Type B pancreatic cell (in vitro differentiated cells): ENCODE measurements at regions not wholly inside any gene's neighbourhood (a gene's known extent, or its start where the extent isn't known, plus 50 kb on each side); places are given as distances from the start of the nearest gene placed in this dataset.
"Not testable (repeated sequence)": the region's sequence is repeated elsewhere in the genome, so short reads cannot be mapped to it uniquely, and the experiment has no call there.

Source experiments
- DNase-seq: peaks from one replicate; pipeline ENCODE4 v3.0.0; 2021; ENCODE audit warnings: mixed read lengths; ENCODE audit not compliant: unreplicated experiment; ENCODE audit errors: extremely low spot score
- H3K27ac Mint-ChIP-seq: 2 replicates; pipeline ENCODE4 v1.8.0; 2021; ENCODE audit warnings: mild to moderate bottlenecking, mixed read lengths
- H3K27me3 Mint-ChIP-seq: 2 replicates; pipeline ENCODE4 v1.8.0; 2021; ENCODE audit warnings: mixed read lengths
- H3K36me3 Mint-ChIP-seq: 2 replicates; pipeline ENCODE4 v1.8.0; 2021; ENCODE audit warnings: mixed read lengths
- H3K4me1 Mint-ChIP-seq: one replicate; pipeline ENCODE4 v1.8.0; 2021; ENCODE audit warnings: mixed read lengths; ENCODE audit not compliant: unreplicated experiment
- H3K4me3 Mint-ChIP-seq: 2 replicates; pipeline ENCODE4 v1.8.0; 2021; ENCODE audit warnings: mild to moderate bottlenecking, mixed read lengths
- H3K9me3 Mint-ChIP-seq: 2 replicates; pipeline ENCODE4 v1.8.0; 2021; ENCODE audit warnings: mixed read lengths
- TF ChIP-seq, protein P1 (sequence below): fragments of 200-600 bp; sonication (generic); conservative IDR thresholded peaks from 2 replicates; pipeline ENCODE4 v1.5.0; 2021; ENCODE audit warnings: antibody characterized with exemption, mild to moderate bottlenecking

DNA sequence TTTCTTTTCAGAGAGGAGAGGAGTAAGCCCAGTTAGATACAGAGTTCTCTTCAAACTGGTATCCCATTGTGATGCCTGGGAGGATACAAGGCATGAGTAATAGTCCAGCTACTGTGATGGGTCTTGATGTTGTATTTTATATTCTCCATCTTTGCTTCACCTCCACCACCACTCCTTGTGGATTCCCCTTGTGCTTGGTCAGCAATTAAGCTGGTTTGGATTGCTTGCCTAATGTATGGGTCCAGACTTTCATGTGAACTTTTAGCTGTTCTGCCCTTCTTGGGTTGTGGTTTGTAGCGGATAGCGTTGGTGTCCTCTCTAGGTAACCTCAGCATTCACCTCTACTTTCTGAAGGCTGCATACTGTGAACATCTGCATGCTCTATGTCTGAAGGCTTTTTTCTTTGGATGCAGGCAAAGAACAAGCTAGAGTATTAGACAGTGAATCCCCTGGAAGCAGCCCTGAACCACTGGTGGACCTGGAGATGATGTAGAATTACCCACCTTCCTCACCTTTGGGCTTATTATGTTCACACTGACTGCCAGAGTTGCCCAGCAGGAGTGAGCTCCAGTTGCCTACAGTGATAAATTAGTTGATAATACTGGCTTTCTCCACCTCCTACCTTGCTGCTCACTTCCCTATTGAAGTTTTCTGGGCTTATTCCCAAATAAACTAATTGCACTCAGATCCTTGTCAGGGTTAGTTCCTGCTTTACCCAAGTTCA is 126.5 kb upstream of the MTPN start:
- TF ChIP-seq, protein P1, sequence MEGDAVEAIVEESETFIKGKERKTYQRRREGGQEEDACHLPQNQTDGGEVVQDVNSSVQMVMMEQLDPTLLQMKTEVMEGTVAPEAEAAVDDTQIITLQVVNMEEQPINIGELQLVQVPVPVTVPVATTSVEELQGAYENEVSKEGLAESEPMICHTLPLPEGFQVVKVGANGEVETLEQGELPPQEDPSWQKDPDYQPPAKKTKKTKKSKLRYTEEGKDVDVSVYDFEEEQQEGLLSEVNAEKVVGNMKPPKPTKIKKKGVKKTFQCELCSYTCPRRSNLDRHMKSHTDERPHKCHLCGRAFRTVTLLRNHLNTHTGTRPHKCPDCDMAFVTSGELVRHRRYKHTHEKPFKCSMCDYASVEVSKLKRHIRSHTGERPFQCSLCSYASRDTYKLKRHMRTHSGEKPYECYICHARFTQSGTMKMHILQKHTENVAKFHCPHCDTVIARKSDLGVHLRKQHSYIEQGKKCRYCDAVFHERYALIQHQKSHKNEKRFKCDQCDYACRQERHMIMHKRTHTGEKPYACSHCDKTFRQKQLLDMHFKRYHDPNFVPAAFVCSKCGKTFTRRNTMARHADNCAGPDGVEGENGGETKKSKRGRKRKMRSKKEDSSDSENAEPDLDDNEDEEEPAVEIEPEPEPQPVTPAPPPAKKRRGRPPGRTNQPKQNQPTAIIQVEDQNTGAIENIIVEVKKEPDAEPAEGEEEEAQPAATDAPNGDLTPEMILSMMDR: no peak
- no peak overlapping the region for H3K27ac Mint-ChIP-seq
- H3K4me1 Mint-ChIP-seq: no peaks in the 10 kb centered on the region
- no peak overlapping the region for H3K4me3 Mint-ChIP-seq
- H3K9me3 Mint-ChIP-seq: peaks cover 5% of the 10 kb centered on the region
- no peaks in the 10 kb centered on the region for H3K36me3 Mint-ChIP-seq
- no peaks in the 10 kb centered on the region for H3K27me3 Mint-ChIP-seq
- no peak for DNase-seq

DNA sequence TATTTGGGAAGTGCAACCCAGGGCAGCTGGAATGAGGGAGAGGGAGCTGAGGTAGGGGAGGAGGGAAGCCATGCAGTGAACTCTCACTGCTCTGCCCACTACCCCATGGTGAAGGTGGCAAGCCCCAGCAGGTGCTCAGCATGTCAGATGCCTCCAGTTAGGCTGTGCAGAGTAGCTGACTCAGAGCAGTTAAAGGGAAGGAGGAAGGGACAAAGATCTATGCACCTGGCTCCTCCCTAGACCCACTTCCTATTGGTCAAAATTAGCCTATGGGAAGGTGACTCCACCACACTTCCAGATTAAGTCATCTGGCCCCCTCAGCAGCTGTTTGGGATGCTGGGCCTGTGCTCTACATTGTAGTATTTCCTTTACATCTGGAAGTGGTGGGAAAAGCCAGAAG is 125.7 kb upstream of the MTPN start:
- Mint-ChIP-seq H3K36me3 (no peaks in the 10 kb centered on the region), H3K9me3 (no peaks in the 10 kb centered on the region), H3K4me3 (no peak overlapping the region), H3K27ac (no peak overlapping the region), H3K4me1 (no peaks in the 10 kb centered on the region), H3K27me3 (no peaks in the 10 kb centered on the region)
- TF ChIP-seq, protein P1: no peak
- no peak for DNase-seq

DNA sequence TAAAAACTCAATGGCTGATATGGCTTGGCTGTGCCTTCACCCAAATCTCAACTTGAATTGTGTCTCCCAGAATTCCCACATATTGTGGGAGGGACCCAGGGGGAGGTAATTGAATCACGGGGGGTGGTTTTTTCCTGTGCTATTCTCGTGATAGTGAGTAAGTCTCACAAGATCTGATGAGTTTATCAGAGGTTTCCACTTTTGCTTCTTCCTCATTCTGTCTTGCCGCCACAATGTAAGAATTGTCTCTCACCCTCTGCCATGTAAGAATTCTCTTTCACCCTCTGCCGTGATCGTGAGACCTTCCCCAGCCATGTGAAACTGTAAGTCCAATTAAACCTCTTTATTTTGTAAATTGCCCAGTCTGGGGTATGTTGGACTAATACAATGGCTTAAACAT is 115.6 kb upstream of the MTPN start:
- H3K36me3 Mint-ChIP-seq, DNase-seq, H3K4me1 Mint-ChIP-seq, H3K4me3 Mint-ChIP-seq, H3K9me3 Mint-ChIP-seq, H3K27me3 Mint-ChIP-seq, H3K27ac Mint-ChIP-seq: not testable (repeated sequence)

DNA sequence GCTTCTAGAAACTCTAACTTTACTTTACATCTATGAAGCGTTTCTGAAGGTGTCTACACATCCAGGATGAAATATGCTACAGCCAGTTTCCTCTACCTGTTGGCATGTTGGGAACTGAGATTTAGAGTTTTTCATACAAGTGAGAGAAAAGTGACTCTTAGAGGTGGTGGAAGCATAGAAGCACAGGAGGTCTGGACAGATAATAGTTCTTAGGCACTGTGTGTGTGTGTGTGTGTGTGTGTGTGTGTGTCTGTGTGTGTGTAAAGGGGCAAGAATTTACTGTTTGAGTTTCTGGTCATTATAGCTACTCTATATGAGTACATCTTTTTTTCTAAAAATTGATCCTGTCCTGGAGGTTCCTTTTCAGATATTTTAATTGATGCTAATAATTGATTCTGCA is 110.7 kb upstream of the MTPN start:
- Mint-ChIP-seq H3K36me3 (no peaks in the 10 kb centered on the region), H3K4me1 (no peaks in the 10 kb centered on the region), H3K4me3 (peak overlapping the region; percentile 37), H3K27me3 (no peaks in the 10 kb centered on the region), H3K27ac (no peak overlapping the region), H3K9me3 (peaks cover 2% of the 10 kb centered on the region)
- TF ChIP-seq, protein P1: no peak
- DNase-seq: no peak

DNA sequence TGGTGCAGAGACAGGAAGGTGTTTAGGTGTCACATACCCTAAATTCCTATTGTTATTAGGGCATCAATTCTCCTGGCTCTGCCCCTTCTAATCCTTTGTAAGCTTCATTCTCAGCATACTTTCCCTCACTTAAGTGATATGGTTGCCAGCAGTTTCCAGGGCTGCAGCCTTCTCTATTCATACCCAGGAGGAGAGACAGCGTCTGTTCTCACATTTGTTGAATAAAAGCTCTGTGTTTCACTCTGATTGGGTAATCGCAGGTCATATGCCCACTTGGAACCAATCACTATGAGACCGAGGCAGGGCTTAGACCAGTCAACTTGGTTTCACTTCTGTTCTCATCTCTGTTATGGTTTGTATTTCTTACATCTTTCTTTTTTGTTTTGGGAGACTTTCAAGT is 109.6 kb upstream of the MTPN start:
- H3K27me3 Mint-ChIP-seq: no peaks in the 10 kb centered on the region
- no peaks in the 10 kb centered on the region for H3K4me1 Mint-ChIP-seq
- H3K27ac Mint-ChIP-seq: no peak overlapping the region
- H3K9me3 Mint-ChIP-seq: no peaks in the 10 kb centered on the region
- TF ChIP-seq, protein P1: no peak
- DNase-seq: no peak
- peak overlapping the region; percentile 72 for H3K4me3 Mint-ChIP-seq
- no peaks in the 10 kb centered on the region for H3K36me3 Mint-ChIP-seq

DNA sequence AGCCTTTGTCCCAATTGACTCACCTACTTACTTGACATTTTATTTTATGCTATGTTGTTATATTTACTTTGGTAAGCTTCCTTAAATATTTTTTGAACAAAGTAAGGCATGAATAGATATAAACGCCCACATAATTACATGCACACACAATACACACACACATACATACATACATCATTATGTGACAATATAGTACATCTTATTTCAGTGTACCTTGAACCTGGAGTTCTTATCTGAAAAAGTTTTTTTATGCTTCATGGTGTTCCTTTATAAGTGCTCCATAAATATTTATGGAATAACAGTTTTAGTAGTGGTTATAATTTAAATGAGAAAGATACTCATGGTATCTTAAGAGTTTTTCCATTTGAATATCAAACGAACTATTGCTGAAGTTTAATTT is 102.8 kb upstream of the MTPN start:
- TF ChIP-seq, protein P1: no peak
- Mint-ChIP-seq H3K27me3 (no peaks in the 10 kb centered on the region), H3K36me3 (no peaks in the 10 kb centered on the region), H3K27ac (no peak overlapping the region), H3K9me3 (no peaks in the 10 kb centered on the region), H3K4me1 (no peaks in the 10 kb centered on the region), H3K4me3 (no peak overlapping the region)
- no peak for DNase-seq
